AG09309 (cell line): ENCODE measurements at regions not wholly inside any gene's neighbourhood (a gene's known extent, or its start where the extent isn't known, plus 50 kb on each side); places are given as distances from the start of the nearest gene placed in this dataset.

ENCODE experiments used
- DNase-seq: peaks from one replicate; pipeline ENCODE4 v3.0.0-alpha.2; 2010; ENCODE audit warnings: low read depth
- H3K4me3 ChIP-seq: 2 replicates; pipeline ENCODE4 v1.5.1; 2011; ENCODE audit warnings: mild to moderate bottlenecking, low read depth, low read length, moderate library complexity; ENCODE audit not compliant: control insufficient read depth
- TF ChIP-seq, protein P1 (sequence below): IDR thresholded peaks from 2 replicates; pipeline ENCODE4 v1.5.1; 2011; ENCODE audit warnings: mild to moderate bottlenecking, low read depth, low read length, inconsistent platforms; ENCODE audit not compliant: insufficient read depth, control insufficient read depth; ENCODE audit errors: missing control alignments

DNA sequence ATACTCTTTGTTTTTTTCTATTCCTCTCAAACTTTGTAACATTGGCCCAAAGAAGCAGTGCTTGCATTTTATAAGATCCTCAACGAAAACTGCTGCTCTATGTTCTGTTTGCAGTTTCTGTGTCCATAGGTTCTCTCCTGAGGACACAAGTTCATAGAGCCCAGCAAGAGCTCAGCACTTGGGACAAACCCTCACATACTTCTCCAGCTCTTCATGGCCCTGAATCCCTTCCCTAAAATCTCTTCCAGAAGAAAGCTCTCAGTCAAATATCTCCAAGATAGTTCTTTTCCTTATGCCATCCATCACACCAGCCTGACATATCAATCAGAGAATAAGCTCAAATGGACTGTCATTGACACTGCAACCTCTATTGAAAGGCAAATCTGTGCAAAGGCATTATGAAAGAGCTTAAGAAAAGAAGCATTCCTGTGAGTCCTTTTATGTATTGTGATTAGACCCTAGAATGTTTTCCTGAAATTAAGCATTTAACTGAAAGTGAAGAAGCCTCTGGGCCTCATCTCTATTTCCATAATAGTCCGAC is 405.5 kb downstream of the ANKRD7 start:
- TF ChIP-seq, protein P1, sequence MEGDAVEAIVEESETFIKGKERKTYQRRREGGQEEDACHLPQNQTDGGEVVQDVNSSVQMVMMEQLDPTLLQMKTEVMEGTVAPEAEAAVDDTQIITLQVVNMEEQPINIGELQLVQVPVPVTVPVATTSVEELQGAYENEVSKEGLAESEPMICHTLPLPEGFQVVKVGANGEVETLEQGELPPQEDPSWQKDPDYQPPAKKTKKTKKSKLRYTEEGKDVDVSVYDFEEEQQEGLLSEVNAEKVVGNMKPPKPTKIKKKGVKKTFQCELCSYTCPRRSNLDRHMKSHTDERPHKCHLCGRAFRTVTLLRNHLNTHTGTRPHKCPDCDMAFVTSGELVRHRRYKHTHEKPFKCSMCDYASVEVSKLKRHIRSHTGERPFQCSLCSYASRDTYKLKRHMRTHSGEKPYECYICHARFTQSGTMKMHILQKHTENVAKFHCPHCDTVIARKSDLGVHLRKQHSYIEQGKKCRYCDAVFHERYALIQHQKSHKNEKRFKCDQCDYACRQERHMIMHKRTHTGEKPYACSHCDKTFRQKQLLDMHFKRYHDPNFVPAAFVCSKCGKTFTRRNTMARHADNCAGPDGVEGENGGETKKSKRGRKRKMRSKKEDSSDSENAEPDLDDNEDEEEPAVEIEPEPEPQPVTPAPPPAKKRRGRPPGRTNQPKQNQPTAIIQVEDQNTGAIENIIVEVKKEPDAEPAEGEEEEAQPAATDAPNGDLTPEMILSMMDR, result no peak
- DNase-seq, result no peak
- H3K4me3 ChIP-seq, result no peak overlapping the region

DNA sequence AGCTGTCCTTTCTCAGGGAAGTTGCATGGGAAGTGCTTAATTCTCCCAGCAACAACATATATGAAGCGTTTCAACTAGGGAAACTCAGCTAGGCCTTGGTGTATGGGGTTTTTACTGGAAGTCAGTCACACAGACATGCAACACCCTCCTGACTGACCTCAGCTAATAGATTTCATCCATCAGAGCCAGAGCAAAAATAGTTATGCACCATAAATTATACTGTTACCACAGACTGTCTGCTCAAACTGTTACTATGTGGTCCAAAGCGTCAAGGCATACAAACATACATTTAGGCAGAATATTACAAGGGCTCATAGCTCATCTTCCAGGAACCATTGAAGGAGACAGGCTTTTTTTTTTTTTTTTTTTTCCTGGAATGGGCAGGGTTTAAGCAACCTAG is 417.9 kb downstream of the ANKRD7 start:
- no peak for DNase-seq
- TF ChIP-seq, protein P1, result no peak
- no peak overlapping the region for H3K4me3 ChIP-seq

DNA sequence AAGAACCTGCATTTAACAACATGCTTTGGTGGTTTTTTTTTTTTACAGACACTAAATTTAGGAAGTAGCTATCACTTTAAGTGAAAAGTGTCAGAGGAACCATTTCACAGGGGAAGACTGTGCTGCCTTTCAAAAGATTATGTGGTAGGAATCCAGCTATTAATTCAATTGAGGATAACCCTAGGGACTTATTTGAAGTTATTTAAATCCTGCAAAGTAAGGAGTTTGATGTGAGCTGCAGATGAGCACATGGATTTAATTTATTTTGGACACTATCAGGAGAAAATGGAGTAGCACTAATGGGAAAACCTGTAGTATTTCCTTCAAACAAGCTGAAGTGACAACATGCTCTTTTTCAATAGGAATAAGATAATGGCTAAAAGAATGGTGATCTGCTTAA is 419.8 kb downstream of the ANKRD7 start:
- no peak for DNase-seq
- TF ChIP-seq, protein P1, result no peak
- H3K4me3 ChIP-seq, result no peak overlapping the region

DNA sequence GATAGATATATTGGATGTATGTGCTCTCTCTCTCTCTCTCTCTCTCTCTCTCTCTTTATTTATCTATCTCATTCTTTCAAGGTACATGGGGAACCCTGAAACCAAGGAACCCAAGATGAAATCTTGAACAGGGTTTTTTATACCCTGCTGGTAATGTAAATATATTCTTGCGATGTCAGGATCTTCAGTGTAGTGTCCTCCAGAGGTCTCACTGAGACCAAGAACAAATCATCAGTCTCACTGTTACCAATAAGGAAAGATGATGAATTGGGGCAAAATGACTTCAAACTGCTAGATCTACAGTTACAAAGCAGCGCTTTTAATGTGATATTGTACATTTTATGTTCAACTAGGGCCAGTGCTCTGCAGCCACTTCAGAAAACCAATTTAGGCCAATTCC is 423.5 kb downstream of the ANKRD7 start:
- DNase-seq, result no peak
- TF ChIP-seq, protein P1, result no peak

DNA sequence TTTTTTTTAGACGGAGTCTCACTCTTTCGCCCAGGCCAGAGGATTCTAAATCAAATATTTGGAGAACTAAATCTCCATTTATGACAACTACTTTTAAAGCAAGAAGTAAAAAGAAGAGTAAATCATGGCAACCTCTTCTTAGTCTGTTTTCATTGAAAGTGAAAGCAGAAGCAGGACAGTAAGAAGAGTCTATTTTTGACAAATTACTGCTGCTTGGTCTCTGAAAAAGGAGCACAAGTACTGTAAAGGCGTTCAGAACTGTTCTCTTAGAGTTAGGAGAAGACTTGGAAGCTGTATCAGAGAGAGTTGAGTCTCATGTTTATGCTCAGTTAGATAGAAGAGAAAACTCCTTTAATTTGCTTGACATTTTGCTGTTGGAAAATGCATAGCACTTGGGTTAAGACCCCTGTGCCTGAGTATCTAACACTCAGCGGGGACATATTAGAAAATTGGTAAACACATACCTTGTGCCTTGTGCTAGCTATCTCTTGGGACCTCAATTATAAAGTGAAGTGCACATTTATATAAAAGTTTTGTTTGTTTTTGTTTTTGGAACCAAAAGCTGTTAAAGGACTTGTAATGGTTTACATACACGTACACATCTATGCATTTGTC is 433.0 kb downstream of the ANKRD7 start:
- no peak for DNase-seq
- TF ChIP-seq, protein P1, result no peak
- no peak overlapping the region for H3K4me3 ChIP-seq

More for the DNA sequence above, 423.5 kb downstream of the ANKRD7 start:
- no peak overlapping the region for H3K4me3 ChIP-seq

DNA sequence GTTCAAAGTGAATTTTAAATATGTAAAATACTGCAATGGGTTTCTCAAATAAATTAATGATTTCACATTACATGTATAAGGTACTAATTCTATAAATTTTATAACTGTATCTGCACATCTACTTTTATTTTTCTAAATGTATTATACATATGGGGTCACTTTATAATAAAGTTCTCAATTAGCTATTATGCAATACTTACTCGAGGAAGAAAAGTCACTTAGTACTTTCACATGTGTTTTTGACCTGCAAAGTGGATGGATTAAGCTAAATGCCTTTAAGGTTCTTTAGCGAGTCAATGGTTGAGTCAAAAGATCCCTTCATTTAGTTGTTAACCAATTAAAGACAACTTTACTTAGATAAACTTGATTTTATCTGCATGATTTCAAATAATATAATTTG is 437.8 kb downstream of the ANKRD7 start:
- DNase-seq, result no peak
- H3K4me3 ChIP-seq, result no peak overlapping the region
- TF ChIP-seq, protein P1, result no peak
